ENCODE measurements at regions not wholly inside any gene's neighbourhood (a gene's known extent, or its start where the extent isn't known, plus 50 kb on each side); places are given as distances from the start of the nearest gene placed in this dataset.

- no peak for DNase-seq (ENCODE audit: low read depth in 2 of 2)
These were observed 93.0 kb upstream of the ZNF608 start for GRCh38 chr5:124839371-124839998.

GRCh38 chr5:124841829-124842712 is 95.6 kb upstream of the ZNF608 start:
- DNase-seq (ENCODE audit: low read depth in 2 of 2), result no peak

- DNase-seq (ENCODE audit: low read depth in 2 of 2), result no peak
These were observed 96.5 kb upstream of the ZNF608 start for GRCh38 chr5:124842725-124843595.

GRCh38 chr5:124843596-124843899 is 97.1 kb upstream of the ZNF608 start:
- no peak for DNase-seq (ENCODE audit: low read depth in 2 of 2)

GRCh38 chr5:124844371-124844920 is 98.0 kb upstream of the ZNF608 start:
- no peak for DNase-seq (ENCODE audit: low read depth in 2 of 2)

- no peak for DNase-seq (ENCODE audit: low read depth in 2 of 2)
These were observed 101.5 kb upstream of the ZNF608 start for GRCh38 chr5:124847907-124848306.

- no peak for DNase-seq (ENCODE audit: low read depth in 2 of 2)
These were observed 103.3 kb upstream of the ZNF608 start for GRCh38 chr5:124849774-124850173.

- no peak for DNase-seq (ENCODE audit: low read depth in 2 of 2)
These were observed 110.3 kb upstream of the ZNF608 start for GRCh38 chr5:124856726-124857125.

GRCh38 chr5:124858612-124859011 is 112.2 kb upstream of the ZNF608 start:
- DNase-seq (ENCODE audit: low read depth in 2 of 2), result no peak

GRCh38 chr5:124859027-124859426 is 112.6 kb upstream of the ZNF608 start:
- DNase-seq (ENCODE audit: low read depth in 2 of 2), result no peak

- no peak for DNase-seq (ENCODE audit: low read depth in 2 of 2)
These were observed 113.3 kb upstream of the ZNF608 start for GRCh38 chr5:124859556-124860290.

GRCh38 chr5:124860291-124860655 is 113.8 kb upstream of the ZNF608 start:
- no peak for DNase-seq (ENCODE audit: low read depth in 2 of 2)

- no peak for DNase-seq (ENCODE audit: low read depth in 2 of 2)
These were observed 118.6 kb upstream of the ZNF608 start for GRCh38 chr5:124865066-124865465.

GRCh38 chr5:124865603-124866354 is 119.3 kb upstream of the ZNF608 start:
- no peak for DNase-seq (ENCODE audit: low read depth in 2 of 2)

- no peak for DNase-seq (ENCODE audit: low read depth in 2 of 2)
These were observed 120.1 kb upstream of the ZNF608 start for GRCh38 chr5:124866355-124867136.

- DNase-seq (ENCODE audit: low read depth in 2 of 2), result no peak
These were observed 120.8 kb upstream of the ZNF608 start for GRCh38 chr5:124867137-124867704.

GRCh38 chr5:124868676-124869075 is 122.2 kb upstream of the ZNF608 start:
- no peak for DNase-seq (ENCODE audit: low read depth in 2 of 2)

GRCh38 chr5:124869426-124870033 is 123.1 kb upstream of the ZNF608 start:
- no peak for DNase-seq (ENCODE audit: low read depth in 2 of 2)

- no peak for DNase-seq (ENCODE audit: low read depth in 2 of 2)
These were observed 123.6 kb upstream of the ZNF608 start for GRCh38 chr5:124870070-124870469.
